H1 (cell line): ENCODE measurements at regions not wholly inside any gene's neighbourhood (a gene's known extent, or its start where the extent isn't known, plus 50 kb on each side); places are given as distances from the start of the nearest gene placed in this dataset.
A peak's percentile ranks its signal among the peaks of the same experiment; 100 is the strongest.

Experiments used
- ASH2L ChIP-seq: fragments of 200-600, 300-600 bp; sonication (generic); IDR thresholded peaks from one replicate; pipeline ENCODE4 v1.7.1; 2017; ENCODE audit warnings: low read length
- BACH1 ChIP-seq: IDR thresholded peaks from 2 replicates; pipeline ENCODE4 v1.6.1; 2012; ENCODE audit warnings: low read length, improper control_type of control experiment
- CBX5 ChIP-seq: fragments of 300-800, 300-1000 bp; sonication (generic); IDR thresholded peaks from 2 replicates; pipeline ENCODE4 v1.7.1; 2016; ENCODE audit warnings: antibody characterized with exemption, low read length, low read depth
- CEBPB ChIP-seq: IDR thresholded peaks from 2 replicates; pipeline ENCODE4 v1.6.1; 2012; ENCODE audit warnings: low read depth, low read length
- CTCF ChIP-seq, 3 experiments: IDR thresholded peaks; 1 replicate in 2 of 3; 2 replicates in 1 of 3; pipeline versions ENCODE4 v1.5.1 to v1.6.1; 2011; ENCODE audit warnings: low read length in 3 of 3, mild to moderate bottlenecking in 3 of 3, inconsistent platforms in 2 of 3, low read depth in 1 of 3, moderate library complexity in 1 of 3; ENCODE audit not compliant: insufficient read depth in 1 of 3; ENCODE audit errors: control extremely low read depth in 1 of 3
- GABPA ChIP-seq: IDR thresholded peaks from 2 replicates; pipeline ENCODE4 v1.6.1; 2011; ENCODE audit warnings: mild to moderate bottlenecking, low read length, moderate library complexity, borderline replicate concordance; ENCODE audit not compliant: insufficient read depth
- HDAC6 ChIP-seq: IDR thresholded peaks from one replicate; pipeline ENCODE4 v1.7.1; 2012; ENCODE audit warnings: low read depth, mild to moderate bottlenecking, inconsistent platforms, low read length, moderate library complexity
- JUN ChIP-seq: IDR thresholded peaks from 2 replicates; pipeline ENCODE4 v1.6.1; 2011; ENCODE audit warnings: low read depth, mild to moderate bottlenecking, improper control_type of control experiment, low read length
- KDM4A ChIP-seq: IDR thresholded peaks from one replicate; pipeline ENCODE4 v1.7.1; 2012; ENCODE audit warnings: low read depth, mild to moderate bottlenecking, moderate library complexity, low read length, inconsistent platforms; ENCODE audit not compliant: severe bottlenecking
- KDM5A ChIP-seq: fragments of 200-600 bp; IDR thresholded peaks from 2 replicates; pipeline ENCODE4 v1.7.1; 2012; ENCODE audit warnings: mild to moderate bottlenecking, low read length, inconsistent platforms, mixed read lengths
- MAX ChIP-seq: IDR thresholded peaks from 2 replicates; pipeline ENCODE4 v1.6.1; 2012; ENCODE audit warnings: inconsistent platforms
- NANOG ChIP-seq: IDR thresholded peaks from 2 replicates; pipeline ENCODE4 v1.6.1; 2011; ENCODE audit warnings: low read length, low read depth, mild to moderate bottlenecking, inconsistent platforms; ENCODE audit not compliant: insufficient read depth, poor library complexity, severe bottlenecking
- POLR2AphosphoS5 ChIP-seq: IDR thresholded peaks from 2 replicates; pipeline ENCODE4 v1.6.1; 2011; ENCODE audit warnings: low read depth, low read length
- RXRA ChIP-seq: IDR thresholded peaks from 2 replicates; pipeline ENCODE4 v1.6.1; 2011; ENCODE audit warnings: low read depth, mild to moderate bottlenecking, low read length, moderate library complexity; ENCODE audit not compliant: insufficient read depth
- SP2 ChIP-seq: IDR thresholded peaks from 2 replicates; pipeline ENCODE4 v1.6.1; 2012; ENCODE audit warnings: mild to moderate bottlenecking, low read length, inconsistent platforms
- SUZ12 ChIP-seq: fragments of 200-600 bp; sonication (generic); IDR thresholded peaks from 2 replicates; pipeline ENCODE4 v1.6.1; 2012; ENCODE audit warnings: mild to moderate bottlenecking, inconsistent platforms, low read length, moderate library complexity, mixed read lengths
- TAF7 ChIP-seq: optimal IDR thresholded peaks from 2 replicates; pipeline ENCODE3; 2011; ENCODE audit warnings: low read depth, mild to moderate bottlenecking, inconsistent platforms, low read length, moderate library complexity, borderline replicate concordance
- USF2 ChIP-seq: IDR thresholded peaks from 2 replicates; pipeline ENCODE4 v1.6.1; 2011; ENCODE audit warnings: low read length, improper control_type of control experiment
- YY1 ChIP-seq: IDR thresholded peaks from 2 replicates; pipeline ENCODE4 v1.6.1; 2011; ENCODE audit warnings: low read depth, mild to moderate bottlenecking, low read length
- ZNF274 ChIP-seq: IDR thresholded peaks from 2 replicates; pipeline ENCODE4 v1.7.0; 2012; ENCODE audit warnings: low read length, borderline replicate concordance; ENCODE audit errors: extremely low read depth

GRCh38 chr6:14784596-14785492 lies 461.0 kb upstream of the JARID2 start (continued):
- TF ChIP-seq ZNF274 (no peak), USF2 (no peak), POLR2AphosphoS5 (peak; percentile 50; the same call in 1 of the 2 replicates), KDM4A (no peak), CBX5 (no peak), GABPA (no peak), BACH1 (no peak), SP2 (no peak), TAF7 (no peak), HDAC6 (no peak), ASH2L (peak; percentile 89), YY1 (peak; percentile 81), NANOG (peak; percentile 71), JUN (no peak), CEBPB (0 out of 2 replicates have a peak, but pooled peaks have one; percentile 6), KDM5A (no peak), RXRA (no peak), MAX (peak; percentile 71), CTCF (IDR thresholded peaks at IDR 0.05; ENCODE audit: control extremely low read depth in 1 of 3, insufficient read depth in 1 of 3, low read depth in 1 of 3, low read length in 3 of 3) (no peak), SUZ12 (no peak)
